Glomerular visceral epithelial cell (primary cell): ENCODE measurements at regions not wholly inside any gene's neighbourhood (a gene's known extent, or its start where the extent isn't known, plus 50 kb on each side); places are given as distances from the start of the nearest gene placed in this dataset.

Source experiments
- DNase-seq: peaks from one replicate; pipeline ENCODE4 v3.0.0-alpha.2; 2016; ENCODE audit errors: extremely low spot score

- no peak for DNase-seq
Measured at GRCh38 chr3:110608566-110608965, 463.1 kb upstream of the NECTIN3 start.

- no peak for DNase-seq
Measured at GRCh38 chr3:110612045-110612444, 459.6 kb upstream of the NECTIN3 start.

GRCh38 chr3:110614186-110614585 lies 457.4 kb upstream of the NECTIN3 start:
- no peak for DNase-seq

DNA sequence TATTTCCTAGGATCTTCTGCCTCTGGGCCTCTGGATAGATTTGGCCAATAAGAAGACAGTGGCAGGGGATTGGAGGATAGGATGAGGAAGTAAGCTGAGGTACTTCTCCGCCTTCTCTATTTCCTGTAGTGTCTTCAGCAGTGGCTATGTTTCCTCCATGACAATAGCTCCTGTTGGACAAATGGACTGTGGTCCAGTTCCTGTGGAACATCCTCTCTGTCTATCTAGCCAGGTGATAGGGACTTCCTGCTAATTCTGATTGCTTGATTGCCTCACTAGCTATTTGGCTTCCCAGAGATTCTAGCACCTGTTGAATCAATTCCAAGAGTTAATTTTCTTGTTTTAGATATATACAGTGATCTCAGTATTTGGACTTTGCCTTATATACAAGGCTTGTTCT lies 456.2 kb upstream of the NECTIN3 start:
- no peak for DNase-seq

DNA sequence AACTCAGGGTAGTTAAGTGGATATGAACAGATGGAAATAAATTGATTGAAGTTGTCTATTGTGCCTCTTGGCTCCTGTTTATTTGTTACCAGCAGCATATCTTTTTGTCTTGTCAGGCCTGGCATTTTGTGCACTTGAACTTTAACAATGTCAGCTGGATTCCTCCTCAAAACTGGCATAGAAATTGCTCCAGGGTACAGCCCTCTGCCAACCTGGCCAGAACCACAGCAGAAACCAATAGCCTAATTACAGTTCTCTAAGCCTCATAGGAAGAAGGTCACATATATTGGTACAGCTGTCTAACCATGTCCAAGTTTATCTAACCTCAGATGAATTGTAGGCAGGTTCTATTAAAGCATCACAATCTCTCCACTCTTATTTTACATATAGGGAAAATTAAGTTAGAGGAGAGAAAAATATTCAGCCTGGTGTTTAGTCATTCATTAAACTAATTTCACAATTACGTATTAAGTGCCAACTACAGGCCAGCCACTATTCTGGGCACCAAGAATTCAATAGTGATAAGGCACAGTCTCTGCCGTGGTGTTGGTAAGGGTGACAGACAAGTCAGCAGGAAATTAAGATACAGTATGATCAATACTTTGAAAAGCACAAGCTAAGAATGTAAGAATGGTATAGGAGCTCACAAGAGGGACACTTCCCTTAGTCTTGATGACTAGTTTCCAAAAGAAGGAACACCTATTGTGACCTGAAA lies 452.9 kb upstream of the NECTIN3 start:
- DNase-seq = no peak

DNA sequence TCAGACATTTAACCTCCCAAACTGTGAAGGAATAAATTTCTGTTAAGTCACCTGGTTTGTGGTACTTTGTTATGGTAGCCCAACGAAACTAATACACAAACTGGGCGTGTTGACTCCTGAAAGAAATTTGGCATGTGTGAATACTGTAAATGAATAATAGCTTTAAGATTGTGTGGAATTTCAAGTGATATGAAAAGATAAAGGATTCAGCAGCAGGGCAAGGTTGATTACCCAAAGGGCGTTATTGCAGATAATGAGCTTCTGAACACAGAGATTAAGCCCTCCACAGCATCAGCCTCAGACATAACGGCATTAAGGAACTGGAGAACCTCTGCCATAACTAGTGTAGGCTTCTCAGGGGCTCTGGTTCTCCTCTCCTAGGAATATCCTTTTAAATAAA lies 451.5 kb upstream of the NECTIN3 start:
- no peak for DNase-seq

- no peak for DNase-seq
Measured at GRCh38 chr3:110623571-110623970, 448.0 kb upstream of the NECTIN3 start.

GRCh38 chr3:110624576-110624975 lies 447.0 kb upstream of the NECTIN3 start:
- no peak for DNase-seq

DNA sequence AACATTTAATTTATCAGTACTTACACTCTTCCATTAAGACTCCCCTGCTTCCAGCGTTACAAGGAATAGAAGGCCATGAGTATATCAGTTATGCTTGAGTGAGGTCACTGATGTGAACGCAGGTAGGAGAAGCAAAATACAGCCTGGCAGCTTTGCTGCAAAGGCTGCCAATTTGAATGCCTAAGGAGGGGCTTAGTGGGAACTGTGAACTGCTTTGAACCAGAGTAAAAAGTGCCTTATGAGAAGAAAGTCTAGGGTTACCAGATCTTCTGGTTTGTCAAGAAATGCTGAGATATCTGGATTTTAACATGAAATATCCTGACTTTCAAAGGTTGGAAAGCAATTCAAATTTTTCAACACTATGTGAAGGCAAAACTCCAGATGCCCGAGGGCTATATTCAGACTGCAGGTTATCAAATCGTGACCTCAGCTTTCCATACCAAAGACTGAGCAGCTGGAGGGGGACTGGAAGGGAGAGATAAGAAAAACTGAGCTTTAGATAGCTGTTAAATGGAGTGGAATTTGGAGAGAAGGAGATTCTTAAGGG lies 446.3 kb upstream of the NECTIN3 start:
- DNase-seq = no peak

GRCh38 chr3:110626652-110627111 lies 444.9 kb upstream of the NECTIN3 start:
- DNase-seq = peak; percentile 0

DNA sequence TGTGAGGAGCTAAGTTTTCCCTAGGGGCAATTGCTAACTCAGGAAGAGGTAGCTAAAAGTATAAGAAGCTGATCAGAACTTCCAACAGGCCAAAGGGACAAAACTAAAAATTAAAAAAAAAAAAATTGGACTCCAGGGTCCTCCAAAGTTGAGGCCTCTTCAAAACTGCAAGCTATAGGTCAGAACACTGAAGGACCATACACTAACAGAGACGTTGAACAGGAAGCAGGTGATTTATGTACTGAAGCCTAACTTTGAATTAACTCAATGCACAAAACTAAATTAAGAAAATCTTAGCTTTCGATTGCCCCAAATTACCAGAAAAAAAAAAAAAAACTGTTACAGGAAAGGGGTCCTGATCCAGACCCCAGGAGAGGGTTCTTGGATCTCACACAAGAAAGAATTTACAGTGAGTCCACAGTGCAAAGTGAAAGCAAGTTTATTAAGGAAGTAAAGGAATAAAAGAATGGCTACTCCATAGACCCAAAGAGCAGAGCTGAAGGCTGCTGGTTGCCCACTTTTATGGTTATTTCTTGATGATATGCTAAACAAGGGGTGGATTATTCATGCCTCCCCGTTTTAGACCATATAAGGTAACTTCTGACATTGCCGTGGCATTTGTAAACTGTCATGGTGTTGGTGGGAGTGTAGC lies 442.8 kb upstream of the NECTIN3 start:
- no peak for DNase-seq

DNA sequence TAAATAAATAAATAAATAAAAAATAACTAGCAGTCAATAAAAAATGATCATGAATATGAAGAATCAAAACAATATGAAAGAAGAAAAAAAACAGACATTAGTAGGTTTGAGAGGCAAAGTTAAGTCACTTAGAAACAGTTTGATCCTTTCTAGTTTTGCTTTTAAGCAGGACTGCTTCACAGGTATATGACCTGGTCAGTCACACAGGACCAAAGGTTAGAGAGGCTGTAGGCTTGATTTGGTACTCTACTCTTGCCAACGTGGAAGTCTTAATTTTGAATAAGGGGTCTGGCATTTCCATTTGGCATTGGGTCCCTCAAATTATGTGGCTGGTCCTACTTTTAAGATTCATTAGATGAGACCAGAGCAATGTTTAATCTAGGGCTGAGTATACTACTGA lies 441.7 kb upstream of the NECTIN3 start:
- DNase-seq = no peak

DNA sequence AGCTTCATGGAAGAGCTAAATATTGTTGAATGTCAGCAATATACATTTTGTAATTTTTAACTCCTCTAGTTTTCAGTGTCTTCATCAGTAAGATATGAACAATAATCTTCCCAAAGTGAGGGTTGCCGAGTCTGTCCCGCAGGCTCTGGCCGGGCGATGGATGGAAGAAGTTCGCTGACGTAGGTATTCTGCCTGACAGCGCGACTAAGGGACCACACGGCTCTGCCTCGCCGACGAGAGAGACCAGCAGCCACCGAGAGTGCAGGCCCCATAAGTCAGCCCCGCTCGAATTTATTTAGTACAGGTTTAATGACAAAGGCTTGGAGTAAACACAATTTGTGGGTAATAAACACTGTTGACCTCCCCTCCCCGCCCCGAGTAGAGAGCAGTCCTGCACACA lies 427.4 kb upstream of the NECTIN3 start:
- no peak for DNase-seq

GRCh38 chr3:110646055-110646454 lies 425.6 kb upstream of the NECTIN3 start:
- no peak for DNase-seq

DNA sequence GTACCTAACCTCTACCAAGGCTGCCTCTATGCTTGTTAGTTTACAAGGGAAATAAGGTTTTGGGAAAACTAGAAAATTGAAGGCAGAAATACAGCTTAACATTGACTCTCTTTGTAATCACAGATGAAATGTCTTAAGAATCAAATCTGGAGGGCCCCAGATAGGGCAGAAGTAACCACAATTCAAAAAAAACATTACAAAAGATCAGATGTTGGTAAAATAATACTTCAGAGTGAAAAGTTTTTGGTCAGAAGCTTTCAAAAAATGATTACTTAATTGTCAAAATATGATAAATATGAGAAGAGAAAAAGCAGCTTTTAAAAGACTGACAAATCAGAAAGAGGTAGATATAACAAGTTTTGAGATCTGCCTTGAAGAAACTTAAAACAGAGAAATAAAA lies 425.1 kb upstream of the NECTIN3 start:
- DNase-seq = no peak

- DNase-seq = no peak
Measured at GRCh38 chr3:110647586-110647985, 424.0 kb upstream of the NECTIN3 start.

DNA sequence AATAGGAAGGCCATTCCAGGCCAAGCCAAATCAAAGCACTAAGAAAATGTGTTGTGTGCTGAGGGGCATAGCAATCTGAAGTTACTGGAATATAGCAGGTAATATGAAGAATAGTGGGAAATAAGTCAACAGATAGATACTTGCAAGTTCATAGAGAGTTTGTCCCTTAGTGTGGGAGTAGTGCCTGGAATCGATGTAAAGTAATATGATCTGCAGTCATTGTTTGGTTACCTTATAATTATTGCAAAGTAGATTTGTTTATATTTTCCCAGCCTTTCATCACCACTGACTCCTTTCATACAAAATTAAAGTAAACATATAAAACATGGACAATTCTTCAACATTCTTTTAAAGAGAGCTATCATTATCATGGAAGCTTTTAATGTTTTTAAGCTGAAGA lies 420.9 kb upstream of the NECTIN3 start:
- no peak for DNase-seq

- no peak for DNase-seq
Measured at GRCh38 chr3:110654843-110655502, 416.6 kb upstream of the NECTIN3 start.

- DNase-seq = no peak
Measured at GRCh38 chr3:110656394-110657025, 415.1 kb upstream of the NECTIN3 start.

DNA sequence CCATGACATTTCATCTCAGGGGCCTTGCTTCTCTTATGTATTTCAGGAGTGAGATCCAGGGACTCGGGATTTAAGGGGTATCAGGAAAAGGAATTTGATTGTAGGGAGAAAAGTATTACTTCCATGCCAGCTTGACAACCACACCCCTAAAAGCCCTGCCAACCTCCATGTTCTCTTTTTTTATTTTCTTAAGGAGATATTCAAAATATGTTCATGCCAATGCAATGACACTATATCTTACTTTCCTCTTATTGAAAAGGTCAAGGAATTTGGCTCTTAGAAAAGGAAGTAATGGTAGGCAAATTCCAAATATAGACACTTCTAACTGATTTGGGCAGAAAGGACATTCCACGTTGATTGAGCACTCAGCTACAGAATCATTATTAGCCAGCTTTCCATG lies 407.5 kb upstream of the NECTIN3 start:
- peak; percentile 2 for DNase-seq

DNA sequence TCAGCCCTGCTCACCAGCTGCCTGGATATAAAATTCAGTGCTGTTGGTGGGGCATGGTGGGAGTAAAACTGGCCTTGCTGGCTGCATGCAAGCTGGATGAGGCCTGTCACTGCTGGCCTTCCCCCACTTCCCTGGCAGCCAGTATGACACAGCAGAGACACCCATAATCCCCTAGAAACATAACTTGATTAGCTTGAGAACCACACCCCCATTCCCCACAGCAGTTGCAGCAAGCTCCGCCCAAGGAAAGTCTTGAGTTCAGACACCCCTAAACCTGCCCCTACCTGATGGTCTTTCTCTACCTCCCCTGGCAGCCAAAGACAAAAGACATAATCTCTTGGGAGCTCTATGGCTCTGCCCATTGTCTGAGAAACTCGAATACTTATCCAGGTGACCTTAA lies 405.1 kb upstream of the NECTIN3 start:
- no peak for DNase-seq

GRCh38 chr3:110667216-110667615 lies 404.4 kb upstream of the NECTIN3 start:
- no peak for DNase-seq
